Karpas-422 (cell line): ENCODE measurements at regions not wholly inside any gene's neighbourhood (a gene's known extent, or its start where the extent isn't known, plus 50 kb on each side); places are given as distances from the start of the nearest gene placed in this dataset.

ENCODE experiments used
- DNase-seq: peaks from one replicate; pipeline ENCODE4 v3.0.0-alpha.2; 2015
- H2AFZ ChIP-seq: fragments of 200-600 bp; sonication (generic); 2 replicates; pipeline ENCODE4 v1.6.1; 2014; ENCODE audit warnings: antibody characterized with exemption, low read length, mixed read lengths
- H3K27ac ChIP-seq: fragments of 200-600 bp; sonication (generic); 2 replicates; pipeline ENCODE4 v1.5.1; 2014; ENCODE audit warnings: mild to moderate bottlenecking, low read length, moderate library complexity
- H3K27me3 ChIP-seq: fragments of 200-600 bp; sonication (generic); 2 replicates; pipeline ENCODE4 v1.6.1; 2014; ENCODE audit warnings: low read length, mixed read lengths
- H3K36me3 ChIP-seq: fragments of 200-600 bp; sonication (generic); 2 replicates; pipeline ENCODE4 v1.6.1; 2014; ENCODE audit warnings: low read length, mixed read lengths; ENCODE audit not compliant: insufficient read depth
- H3K4me1 ChIP-seq: fragments of 200-600 bp; sonication (generic); 2 replicates; pipeline ENCODE4 v1.6.1; 2014; ENCODE audit warnings: mild to moderate bottlenecking, low read length, mixed read lengths
- H3K4me2 ChIP-seq: fragments of 200-600 bp; sonication (generic); 2 replicates; pipeline ENCODE4 v1.6.1; 2014; ENCODE audit warnings: low read length, low read depth, mild to moderate bottlenecking; ENCODE audit not compliant: poor library complexity, severe bottlenecking
- H3K4me3 ChIP-seq: fragments of 200-600 bp; sonication (generic); 2 replicates; pipeline ENCODE4 v1.5.1; 2014; ENCODE audit warnings: mild to moderate bottlenecking, antibody characterized with exemption, low read length, mixed read lengths
- H3K79me2 ChIP-seq: fragments of 200-600 bp; sonication (generic); 2 replicates; pipeline ENCODE4 v1.6.1; 2014; ENCODE audit warnings: mild to moderate bottlenecking, low read length, mixed read lengths
- H3K9ac ChIP-seq: fragments of 200-600 bp; sonication (generic); 2 replicates; pipeline ENCODE4 v1.6.0; 2014; ENCODE audit warnings: low read length
- H3K9me2 ChIP-seq: fragments of 200-600 bp; sonication (generic), shearing (Covaris generic); replicated peaks from 2 replicates; pipeline ENCODE4 v1.6.0; 2014; ENCODE audit warnings: mild to moderate bottlenecking, low read length, moderate library complexity; ENCODE audit not compliant: insufficient read depth
- H3K9me3 ChIP-seq: fragments of 300-700, 200-600 bp; sonication (generic); 2 replicates; pipeline ENCODE4 v1.6.1; 2014; ENCODE audit warnings: low read length, mixed read lengths
- H4K20me1 ChIP-seq: fragments of 200-600 bp; sonication (generic); 2 replicates; pipeline ENCODE4 v1.6.1; 2014; ENCODE audit warnings: mild to moderate bottlenecking, antibody characterized with exemption, low read length, low read depth; ENCODE audit not compliant: insufficient read depth

- Histone ChIP-seq H3K9ac (no peak overlapping the region), H2AFZ (no peak overlapping the region), H3K27me3 (no peaks in the 10 kb centered on the region)
These were observed 206.7 kb upstream of the POU3F1 start for GRCh38 chr1:38253314-38253713.

DNA sequence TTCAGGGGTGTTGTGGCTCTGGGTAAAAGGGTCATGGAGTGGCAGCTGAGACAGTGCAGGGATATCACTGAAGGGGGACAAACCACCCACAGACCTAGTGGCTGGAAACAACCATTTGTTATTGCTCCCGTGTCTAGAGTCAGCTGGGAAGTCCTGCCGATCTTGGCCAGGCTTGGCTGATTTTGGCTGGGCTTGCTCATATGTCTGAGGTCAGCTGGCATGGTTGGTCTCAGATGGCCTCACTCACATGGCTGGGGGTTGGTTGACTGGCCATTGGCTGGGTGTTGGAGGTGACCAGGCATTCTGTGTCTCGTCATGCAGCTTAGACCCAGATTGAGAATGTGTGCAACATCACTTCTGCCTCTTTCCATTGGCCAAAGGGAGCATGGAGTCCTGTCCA lies 203.8 kb upstream of the POU3F1 start:
- H3K4me3 ChIP-seq, result no peak overlapping the region
- H3K9me3 ChIP-seq, result no peaks in the 10 kb centered on the region
- H4K20me1 ChIP-seq, result no peaks in the 10 kb centered on the region
- H3K36me3 ChIP-seq, result no peaks in the 10 kb centered on the region
- no peaks in the 10 kb centered on the region for H3K4me1 ChIP-seq
- H3K9ac ChIP-seq, result no peak overlapping the region
- no peaks in the 10 kb centered on the region for H3K9me2 ChIP-seq
- no peak for DNase-seq
- H3K27me3 ChIP-seq, result no peaks in the 10 kb centered on the region
- no peak overlapping the region for H2AFZ ChIP-seq
- H3K27ac ChIP-seq, result no peak overlapping the region
- H3K79me2 ChIP-seq, result no peaks in the 10 kb centered on the region
- H3K4me2 ChIP-seq, result no peak overlapping the region

More at GRCh38 chr1:38253314-38253713, 206.7 kb upstream of the POU3F1 start:
- H3K79me2 ChIP-seq, result no peaks in the 10 kb centered on the region
- H4K20me1 ChIP-seq, result no peaks in the 10 kb centered on the region
- H3K36me3 ChIP-seq, result no peaks in the 10 kb centered on the region
- H3K4me2 ChIP-seq, result no peak overlapping the region
- H3K4me1 ChIP-seq, result 0 out of 2 replicates have a peak, but pooled peaks cover 4% of the 10 kb centered on the region
- H3K9me3 ChIP-seq, result no peaks in the 10 kb centered on the region
- no peaks in the 10 kb centered on the region for H3K9me2 ChIP-seq
- H3K4me3 ChIP-seq, result no peak overlapping the region
- no peak for DNase-seq
- no peak overlapping the region for H3K27ac ChIP-seq

- Histone ChIP-seq H4K20me1 (no peaks in the 10 kb centered on the region), H3K27ac (no peak overlapping the region), H3K79me2 (no peaks in the 10 kb centered on the region), H3K4me1 (no peaks in the 10 kb centered on the region), H3K4me2 (no peak overlapping the region), H3K36me3 (no peaks in the 10 kb centered on the region), H3K4me3 (no peak overlapping the region), H3K9me2 (no peaks in the 10 kb centered on the region), H2AFZ (no peak overlapping the region), H3K9ac (no peak overlapping the region), H3K27me3 (no peaks in the 10 kb centered on the region), H3K9me3 (no peaks in the 10 kb centered on the region)
- no peak for DNase-seq
These were observed 202.4 kb upstream of the POU3F1 start for GRCh38 chr1:38249001-38249400.

DNA sequence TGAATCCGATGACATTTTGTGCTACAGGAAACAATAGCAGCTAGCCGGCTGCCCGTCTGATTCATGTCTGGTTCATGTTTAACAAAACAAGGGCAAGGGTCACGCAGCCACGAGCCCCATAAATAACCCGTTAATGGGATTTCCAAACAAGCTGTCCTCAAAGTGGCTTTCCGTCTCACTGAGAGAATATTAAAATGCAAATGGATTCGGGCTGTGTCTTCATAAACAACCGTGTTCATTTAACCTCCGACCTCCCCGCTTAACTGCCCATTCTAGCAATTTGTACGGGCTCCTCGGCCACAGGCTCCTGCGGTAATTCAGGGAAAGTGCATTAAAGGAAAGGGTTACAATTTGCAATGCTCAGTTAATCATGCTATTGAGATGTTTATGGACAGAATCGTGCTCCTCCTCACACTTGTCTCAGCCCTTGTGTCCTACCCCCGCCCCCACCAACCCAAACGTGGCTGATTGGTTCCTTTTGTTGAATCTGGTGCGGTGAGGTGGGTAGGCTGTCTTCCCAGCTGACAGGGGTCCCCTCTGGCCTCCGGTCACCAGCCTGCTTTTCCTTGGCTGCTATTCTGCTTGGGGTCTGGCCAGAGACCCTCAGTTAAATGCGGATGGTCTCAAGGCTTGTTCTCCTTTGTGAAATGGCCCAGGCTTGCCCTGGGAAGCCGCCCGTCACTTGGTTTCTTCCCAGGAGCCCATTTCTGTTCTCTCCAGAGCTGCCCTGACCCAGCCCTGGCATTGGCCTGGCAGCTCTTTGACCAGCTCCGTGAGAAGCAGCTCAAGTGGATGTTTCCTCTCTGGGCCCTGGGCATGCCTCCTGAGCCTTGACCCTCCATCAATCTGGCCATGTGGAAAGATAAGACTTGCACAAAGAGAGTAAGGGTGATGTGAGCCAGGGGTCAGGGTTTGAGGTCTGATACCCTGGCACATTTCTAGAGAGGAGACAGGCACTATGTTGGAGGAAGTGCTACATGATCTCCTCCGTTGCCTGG lies 200.7 kb upstream of the POU3F1 start:
- Histone ChIP-seq H3K4me1 (no peaks in the 10 kb centered on the region), H3K9me2 (no peaks in the 10 kb centered on the region), H3K79me2 (no peaks in the 10 kb centered on the region), H3K4me3 (no peak overlapping the region), H4K20me1 (no peaks in the 10 kb centered on the region), H2AFZ (no peak overlapping the region), H3K9me3 (no peaks in the 10 kb centered on the region), H3K27ac (no peak overlapping the region), H3K36me3 (no peaks in the 10 kb centered on the region), H3K27me3 (no peaks in the 10 kb centered on the region), H3K9ac (no peak overlapping the region), H3K4me2 (no peak overlapping the region)
- no peak for DNase-seq

DNA sequence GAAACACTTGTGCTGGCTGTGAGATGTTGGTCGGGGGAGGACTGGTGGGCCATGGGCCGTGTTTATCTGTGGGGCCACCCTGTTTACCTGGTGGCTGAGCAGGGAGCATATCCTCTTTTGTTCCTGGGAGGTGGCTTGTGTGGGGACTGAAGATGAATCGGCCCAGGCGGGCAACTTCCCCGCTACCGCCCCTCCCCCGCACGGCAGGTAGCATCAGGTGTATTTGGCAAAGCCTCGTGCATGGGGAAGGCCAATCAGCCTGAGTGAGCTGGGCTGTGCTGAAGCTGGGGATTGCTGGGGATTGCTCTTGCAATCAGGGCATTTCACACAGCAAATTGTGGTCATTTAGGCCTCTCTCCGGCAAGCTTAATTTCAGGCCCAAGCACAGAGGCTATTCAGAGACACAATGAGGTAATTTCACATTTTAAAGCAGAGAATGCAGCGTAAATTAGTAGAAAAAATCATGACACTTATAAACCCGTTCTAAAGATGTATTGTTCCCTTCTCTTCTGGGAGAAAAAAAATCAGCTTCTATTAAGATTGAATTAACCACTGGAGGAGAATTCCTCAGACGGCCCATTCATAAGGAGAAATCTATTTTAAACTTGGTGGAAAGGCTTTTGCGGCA lies 197.7 kb upstream of the POU3F1 start:
- H3K9me2 ChIP-seq, result no peaks in the 10 kb centered on the region
- H3K9ac ChIP-seq, result no peak overlapping the region
- H3K4me3 ChIP-seq, result no peak overlapping the region
- no peaks in the 10 kb centered on the region for H4K20me1 ChIP-seq
- H3K27ac ChIP-seq, result no peak overlapping the region
- DNase-seq, result no peak
- no peaks in the 10 kb centered on the region for H3K4me1 ChIP-seq
- H3K27me3 ChIP-seq, result no peaks in the 10 kb centered on the region
- no peaks in the 10 kb centered on the region for H3K79me2 ChIP-seq
- H3K9me3 ChIP-seq, result no peaks in the 10 kb centered on the region
- no peak overlapping the region for H2AFZ ChIP-seq
- H3K4me2 ChIP-seq, result no peak overlapping the region
- H3K36me3 ChIP-seq, result no peaks in the 10 kb centered on the region

- no peaks in the 10 kb centered on the region for H3K27me3 ChIP-seq
- no peak overlapping the region for H3K4me3 ChIP-seq
- H3K9me3 ChIP-seq, result no peaks in the 10 kb centered on the region
- no peak overlapping the region for H3K4me2 ChIP-seq
- no peaks in the 10 kb centered on the region for H3K36me3 ChIP-seq
- H3K9ac ChIP-seq, result no peak overlapping the region
- no peak for DNase-seq
- no peaks in the 10 kb centered on the region for H4K20me1 ChIP-seq
- H3K9me2 ChIP-seq, result no peaks in the 10 kb centered on the region
- H3K27ac ChIP-seq, result no peak overlapping the region
- H2AFZ ChIP-seq, result no peak overlapping the region
- no peaks in the 10 kb centered on the region for H3K79me2 ChIP-seq
- H3K4me1 ChIP-seq, result no peaks in the 10 kb centered on the region
These were observed 196.5 kb upstream of the POU3F1 start for GRCh38 chr1:38243106-38243505.

GRCh38 chr1:38242506-38242905 lies 195.9 kb upstream of the POU3F1 start:
- no peak for DNase-seq
- no peak overlapping the region for H3K4me3 ChIP-seq
- H4K20me1 ChIP-seq, result no peaks in the 10 kb centered on the region
- H3K79me2 ChIP-seq, result no peaks in the 10 kb centered on the region
- no peaks in the 10 kb centered on the region for H3K27me3 ChIP-seq
- H3K36me3 ChIP-seq, result no peaks in the 10 kb centered on the region
- H2AFZ ChIP-seq, result no peak overlapping the region
- no peak overlapping the region for H3K9ac ChIP-seq
- H3K9me2 ChIP-seq, result no peaks in the 10 kb centered on the region
- H3K4me1 ChIP-seq, result no peaks in the 10 kb centered on the region
- H3K4me2 ChIP-seq, result no peak overlapping the region
- no peak overlapping the region for H3K27ac ChIP-seq
- H3K9me3 ChIP-seq, result no peaks in the 10 kb centered on the region

DNA sequence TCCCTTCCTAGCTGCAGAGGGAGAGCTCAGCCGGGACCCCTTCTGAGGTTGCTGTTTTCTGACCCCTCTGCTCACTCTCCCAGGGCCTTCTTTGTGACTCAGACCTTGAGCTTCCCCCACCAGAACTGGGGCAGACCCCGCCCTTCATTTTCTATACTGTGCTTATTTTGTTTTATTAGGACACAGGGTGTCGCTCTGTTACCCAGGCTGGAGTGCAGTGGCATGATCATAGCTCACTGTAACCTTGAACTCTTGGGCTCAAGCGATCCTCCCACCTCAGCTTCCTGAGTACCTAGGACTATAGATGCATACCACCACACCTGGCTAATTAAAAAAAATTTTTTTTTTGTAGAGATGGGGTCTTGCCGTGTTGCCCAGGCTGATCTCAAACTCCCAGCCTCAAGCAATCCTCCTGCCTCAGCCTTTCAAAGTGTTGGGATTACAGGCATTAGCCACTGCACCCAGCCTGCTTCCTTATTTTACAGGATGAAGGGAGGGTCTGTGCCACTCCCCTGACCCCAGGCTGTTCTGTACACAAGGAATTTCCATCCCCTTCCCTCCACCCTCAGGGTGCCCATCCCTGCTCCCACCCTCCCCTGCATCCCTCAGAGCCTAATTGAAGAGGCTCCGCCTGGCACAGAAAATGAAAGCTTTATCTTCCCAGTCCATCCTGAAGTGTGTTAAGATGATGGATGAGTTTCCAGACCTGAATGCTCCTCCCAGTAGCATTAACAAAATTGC lies 195.2 kb upstream of the POU3F1 start:
- Histone ChIP-seq H3K4me1 (no peaks in the 10 kb centered on the region), H3K4me2 (no peak overlapping the region), H3K9ac (no peak overlapping the region), H3K9me2 (no peaks in the 10 kb centered on the region), H3K79me2 (no peaks in the 10 kb centered on the region), H4K20me1 (no peaks in the 10 kb centered on the region), H2AFZ (no peak overlapping the region), H3K27ac (no peak overlapping the region), H3K4me3 (no peak overlapping the region), H3K9me3 (no peaks in the 10 kb centered on the region), H3K36me3 (no peaks in the 10 kb centered on the region), H3K27me3 (no peaks in the 10 kb centered on the region)
- no peak for DNase-seq
